Keratinocyte (primary cell): ENCODE measurements at regions not wholly inside any gene's neighbourhood (a gene's known extent, or its start where the extent isn't known, plus 50 kb on each side); places are given as distances from the start of the nearest gene placed in this dataset.

ENCODE experiments used
- DNase-seq: peaks from one replicate; pipeline ENCODE4 v3.0.0-alpha.2; 2011; ENCODE audit warnings: low read depth, missing footprints, low spot score
- FAIRE-seq: peaks from 2 replicates; lab custom pipeline; 2011; peaks lifted over from hg19 to GRCh38; lab: Jason Lieb, UNC
- H2AFZ ChIP-seq: 2 replicates; pipeline ENCODE4 v1.6.0; 2012; ENCODE audit warnings: low read length, control low read depth, inconsistent platforms; ENCODE audit not compliant: control insufficient read depth
- H3K27ac ChIP-seq: 2 replicates; pipeline ENCODE4 v1.5.1; 2011; ENCODE audit warnings: low read length; ENCODE audit not compliant: control insufficient read depth, insufficient read depth
- H3K27me3 ChIP-seq: 3 replicates; pipeline ENCODE4 v1.6.0; 2011; ENCODE audit warnings: low read length; ENCODE audit not compliant: control insufficient read depth, insufficient read depth; ENCODE audit errors: extremely low read depth
- H3K36me3 ChIP-seq, 2 experiments: 2 replicates in 1 of 2; 3 replicates in 1 of 2; pipeline ENCODE4 v1.5.1; 2011; ENCODE audit warnings: low read length in 2 of 2, mild to moderate bottlenecking in 1 of 2; ENCODE audit not compliant: control insufficient read depth in 2 of 2, insufficient read depth in 2 of 2; ENCODE audit errors: extremely low read depth in 1 of 2
- H3K4me1 ChIP-seq: 3 replicates; pipeline ENCODE4 v1.5.1; 2011; ENCODE audit warnings: low read length; ENCODE audit not compliant: control insufficient read depth, insufficient read depth; ENCODE audit errors: extremely low read depth
- H3K4me2 ChIP-seq: 3 replicates; pipeline ENCODE4 v1.6.0; 2011; ENCODE audit warnings: low read depth, low read length; ENCODE audit not compliant: control insufficient read depth, insufficient read depth; ENCODE audit errors: extremely low read depth
- H3K4me3 ChIP-seq, 3 experiments: fragments of 200-600 bp in 1 of 3; sonication (generic) in 1 of 3; 2 replicates in 2 of 3; 3 replicates in 1 of 3; pipeline ENCODE4 v1.5.1; 2011 to 2016; ENCODE audit warnings: low read length in 3 of 3, mild to moderate bottlenecking in 3 of 3, control low read depth in 2 of 3, inconsistent platforms in 1 of 3, low read depth in 1 of 3, mixed read lengths in 1 of 3, mixed run types in 1 of 3, moderate library complexity in 1 of 3; ENCODE audit not compliant: control insufficient read depth in 2 of 3, insufficient read depth in 2 of 3; ENCODE audit errors: extremely low read depth in 1 of 3
- H3K79me2 ChIP-seq: 2 replicates; pipeline ENCODE4 v1.6.0; 2012; ENCODE audit warnings: low read length; ENCODE audit not compliant: control insufficient read depth, insufficient read depth
- H3K9ac ChIP-seq: 3 replicates; pipeline ENCODE4 v1.6.0; 2011; ENCODE audit warnings: low read length; ENCODE audit not compliant: control insufficient read depth, insufficient read depth; ENCODE audit errors: extremely low read depth
- H3K9me1 ChIP-seq: 3 replicates; pipeline ENCODE4 v1.6.0; 2011; ENCODE audit warnings: low read length; ENCODE audit not compliant: control insufficient read depth, insufficient read depth; ENCODE audit errors: extremely low read depth
- H3K9me3 ChIP-seq: 2 replicates; pipeline ENCODE4 v1.5.1; 2012; ENCODE audit warnings: low read depth, low read length; ENCODE audit not compliant: control insufficient read depth
- H4K20me1 ChIP-seq: 3 replicates; pipeline ENCODE4 v1.6.0; 2011; ENCODE audit warnings: low read length; ENCODE audit not compliant: control insufficient read depth, insufficient read depth; ENCODE audit errors: extremely low read depth
- CTCF ChIP-seq, 3 experiments: IDR thresholded peaks in 1 of 3; conservative IDR thresholded peaks in 1 of 3; optimal IDR thresholded peaks in 1 of 3; 2 replicates in 2 of 3; 3 replicates in 1 of 3; pipeline versions ENCODE3 to v1.5.1; 2011; ENCODE audit warnings: low read length in 3 of 3, mild to moderate bottlenecking in 3 of 3, moderate library complexity in 2 of 3, control low read depth in 1 of 3, inconsistent platforms in 1 of 3; ENCODE audit not compliant: insufficient read depth in 2 of 3; ENCODE audit errors: extremely low read depth in 1 of 3
- EZH2 ChIP-seq: IDR thresholded peaks from one replicate; pipeline ENCODE4 v1.6.1; 2012; ENCODE audit warnings: inconsistent platforms, mild to moderate bottlenecking, low read length, moderate library complexity
- dilution Hi-C: fragments of 300-500 bp; cut with MboI; formaldehyde crosslinking; loops from one replicate; pipeline ENCODE4 v1.7.0; 2020; ENCODE audit warnings: low sequenced_read_pairs; ENCODE audit not compliant: extremely low pct_ligation_motif_present

GRCh38 chr11:80955588-80955987 lies 1514.8 kb upstream of the TENM4 start:
- no peaks in the 10 kb centered on the region for H3K4me1 ChIP-seq
- DNase-seq: no peak
- H4K20me1 ChIP-seq: no peaks in the 10 kb centered on the region
- no peak overlapping the region for H2AFZ ChIP-seq
- no peak overlapping the region for H3K4me3 ChIP-seq
- FAIRE-seq: no peak
- dilution Hi-C loops: no loop called here
- H3K36me3 ChIP-seq: no peaks in the 10 kb centered on the region
- H3K9ac ChIP-seq: no peak overlapping the region
- H3K9me1 ChIP-seq: no peaks in the 10 kb centered on the region
- H3K27me3 ChIP-seq: no peaks in the 10 kb centered on the region
- no peaks in the 10 kb centered on the region for H3K79me2 ChIP-seq
- no peak overlapping the region for H3K27ac ChIP-seq
- TF ChIP-seq CTCF (optimal IDR thresholded peaks at IDR 0.05 in 1 of 3, IDR thresholded peaks at IDR 0.05 in 1 of 3, conservative IDR thresholded peaks at IDR 0.05 in 1 of 3; ENCODE audit: extremely low read depth in 1 of 3, insufficient read depth in 2 of 3, low read length in 3 of 3) (no peak), EZH2 (no peak)
- no peak overlapping the region for H3K4me2 ChIP-seq
- H3K9me3 ChIP-seq: no peaks in the 10 kb centered on the region

- dilution Hi-C loops: no loop called here
- Histone ChIP-seq H4K20me1 (no peaks in the 10 kb centered on the region), H3K9me3 (no peaks in the 10 kb centered on the region), H2AFZ (no peak overlapping the region), H3K79me2 (no peaks in the 10 kb centered on the region), H3K27ac (no peak overlapping the region), H3K27me3 (no peaks in the 10 kb centered on the region), H3K4me2 (no peak overlapping the region), H3K4me1 (peaks cover 5% of the 10 kb centered on the region), H3K4me3 (no peak overlapping the region), H3K9ac (no peak overlapping the region), H3K36me3 (no peaks in the 10 kb centered on the region), H3K9me1 (no peaks in the 10 kb centered on the region)
- no peak for FAIRE-seq
- DNase-seq: no peak
- TF ChIP-seq CTCF (optimal IDR thresholded peaks at IDR 0.05 in 1 of 3, IDR thresholded peaks at IDR 0.05 in 1 of 3, conservative IDR thresholded peaks at IDR 0.05 in 1 of 3; ENCODE audit: extremely low read depth in 1 of 3, insufficient read depth in 2 of 3, low read length in 3 of 3) (no peak), EZH2 (no peak)
Observed at GRCh38 chr11:80948781-80949180, 1508.0 kb upstream of the TENM4 start.
